Left renal pelvis (tissue), 4 donors: ENCODE measurements at regions not wholly inside any gene's neighbourhood (a gene's known extent, or its start where the extent isn't known, plus 50 kb on each side); places are given as distances from the start of the nearest gene placed in this dataset.

Experiments
- DNase-seq, 4 donors: peaks; one replicate each; pipeline ENCODE4 v3.0.0-alpha.2; 2013; ENCODE audit warnings: low read depth in 4 of 4, low spot score in 3 of 4

DNA sequence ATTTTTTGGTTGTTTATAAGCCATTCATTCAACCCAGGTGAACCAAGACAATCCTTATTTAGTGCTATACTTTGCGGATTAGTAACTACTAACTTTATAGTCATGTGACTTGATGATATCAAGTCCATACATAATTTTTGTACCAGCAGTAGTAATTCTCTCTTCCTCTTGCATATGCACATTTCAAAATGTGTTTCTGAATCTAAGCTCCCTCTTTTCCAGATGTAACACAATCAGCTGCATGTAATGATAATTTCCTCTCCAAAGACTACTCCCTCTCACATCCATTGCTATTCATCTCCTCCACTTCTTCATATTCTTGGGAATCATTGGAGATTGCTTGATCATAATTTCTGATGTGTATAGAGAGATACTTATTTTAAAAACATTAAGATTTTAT, 510.1 kb upstream of the CDH18 start:
- no peak for DNase-seq

DNA sequence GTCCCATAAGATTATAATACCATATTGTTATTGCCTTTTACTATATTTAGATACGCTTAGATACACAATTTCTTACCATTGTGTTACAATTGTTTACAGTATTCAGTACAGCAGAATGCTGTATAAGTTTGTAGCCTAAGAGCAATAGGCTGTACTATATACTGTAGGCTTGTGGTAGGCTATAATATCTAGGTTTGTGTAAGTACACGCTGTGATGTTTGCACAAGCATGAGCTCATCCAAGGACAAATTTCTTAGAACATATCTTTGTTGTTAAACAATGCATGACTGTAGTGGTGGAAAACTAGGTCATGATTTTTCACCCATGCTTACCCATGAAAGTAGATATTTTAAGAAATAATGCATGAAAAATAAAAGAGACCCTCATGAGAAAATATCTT, 509.4 kb upstream of the CDH18 start:
- no peak for DNase-seq

DNA sequence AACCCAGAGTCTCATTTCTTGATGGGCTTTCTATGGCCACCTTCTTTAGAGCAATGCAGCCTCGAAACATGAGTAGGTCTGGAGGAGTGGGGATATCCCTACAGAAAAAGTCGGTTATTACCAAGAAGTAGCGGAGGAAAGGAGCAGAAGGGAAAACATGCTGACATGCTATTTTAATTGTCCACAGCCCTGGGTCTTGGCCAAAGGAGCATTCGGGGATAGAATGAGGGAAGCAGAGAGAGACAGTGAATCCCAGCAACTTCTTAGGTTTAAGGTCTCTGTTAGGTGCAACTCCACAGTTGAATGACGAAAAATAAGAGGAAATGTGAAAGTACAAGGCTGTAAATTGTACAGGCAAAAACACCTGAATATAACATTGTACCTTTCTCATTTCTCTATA, 506.7 kb upstream of the CDH18 start:
- no peak for DNase-seq

DNA sequence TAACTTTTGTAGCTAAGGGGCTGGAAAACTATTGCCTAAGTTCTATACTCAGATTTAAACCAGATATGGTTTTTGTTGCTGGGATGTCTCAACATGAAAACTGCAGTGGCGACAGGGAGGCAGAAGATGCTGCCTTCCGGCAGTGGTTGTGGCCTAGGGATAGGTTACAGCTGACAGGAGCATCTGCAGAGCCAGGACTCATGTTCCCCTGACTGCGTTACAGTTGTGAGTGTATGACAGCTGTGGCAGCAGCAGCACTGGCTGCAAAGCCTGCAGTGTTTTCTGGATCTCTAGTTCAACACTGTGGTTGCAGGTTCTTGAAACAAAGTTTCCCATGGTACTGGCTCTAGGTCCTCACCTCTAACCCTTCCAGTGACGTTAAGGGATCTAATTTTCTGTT, 498.8 kb upstream of the CDH18 start:
- DNase-seq: no peak

DNA sequence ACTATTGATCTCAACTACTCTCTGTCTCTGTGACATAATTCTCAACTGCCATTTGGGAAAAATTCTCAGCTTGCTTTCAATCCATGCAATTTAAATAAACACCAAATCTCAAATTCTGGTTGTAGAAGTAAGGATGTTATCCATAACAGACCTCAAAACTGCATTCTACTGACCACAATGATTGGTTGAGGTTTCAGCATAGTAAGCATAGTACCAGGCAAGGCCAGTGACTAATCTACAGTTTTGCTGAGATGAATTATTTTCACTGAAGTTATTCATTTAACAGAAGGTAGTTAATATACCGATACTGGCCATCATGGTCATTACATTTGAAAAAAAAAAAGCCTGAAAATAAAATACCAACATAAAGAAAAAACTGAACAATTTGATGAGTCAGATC, 488.0 kb upstream of the CDH18 start:
- DNase-seq: no peak

DNA sequence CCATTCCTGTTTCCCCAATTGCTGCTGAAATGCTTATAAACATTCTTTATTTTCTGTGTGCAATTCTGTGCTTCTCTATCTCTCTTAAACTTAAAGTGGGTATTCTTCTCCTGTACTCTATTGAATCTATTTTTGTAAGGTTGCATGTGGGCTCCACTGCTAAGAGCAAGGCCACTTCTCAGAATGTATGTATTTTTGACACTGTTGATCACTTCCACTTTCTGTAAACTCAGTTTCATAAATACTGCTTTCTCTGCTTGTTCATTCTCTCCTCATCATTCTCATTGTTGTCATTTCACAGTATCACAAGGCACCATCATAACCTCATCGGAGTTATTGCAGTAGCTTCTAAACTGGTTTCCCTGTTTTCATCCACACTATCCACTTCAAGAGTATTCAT, 483.0 kb upstream of the CDH18 start:
- no peak for DNase-seq

DNA sequence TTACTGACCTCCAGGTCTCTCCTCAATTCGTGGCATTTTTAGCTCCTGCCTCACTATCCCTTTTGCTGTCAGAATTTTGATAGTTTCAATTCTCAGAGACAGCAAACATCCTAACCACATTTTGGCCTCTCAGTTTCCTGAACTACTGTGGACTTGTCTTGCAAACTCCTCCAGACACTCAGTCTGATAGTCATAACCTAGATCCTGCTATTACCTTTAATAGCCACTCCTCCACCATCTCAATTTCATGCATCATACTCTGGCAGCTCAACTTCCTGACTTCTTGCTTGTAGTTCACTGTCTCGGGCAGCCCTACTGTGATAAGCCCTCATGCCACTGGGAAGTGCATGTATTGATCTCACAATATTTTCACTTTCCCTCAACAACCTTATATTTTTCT, 481.8 kb upstream of the CDH18 start:
- no peak for DNase-seq

DNA sequence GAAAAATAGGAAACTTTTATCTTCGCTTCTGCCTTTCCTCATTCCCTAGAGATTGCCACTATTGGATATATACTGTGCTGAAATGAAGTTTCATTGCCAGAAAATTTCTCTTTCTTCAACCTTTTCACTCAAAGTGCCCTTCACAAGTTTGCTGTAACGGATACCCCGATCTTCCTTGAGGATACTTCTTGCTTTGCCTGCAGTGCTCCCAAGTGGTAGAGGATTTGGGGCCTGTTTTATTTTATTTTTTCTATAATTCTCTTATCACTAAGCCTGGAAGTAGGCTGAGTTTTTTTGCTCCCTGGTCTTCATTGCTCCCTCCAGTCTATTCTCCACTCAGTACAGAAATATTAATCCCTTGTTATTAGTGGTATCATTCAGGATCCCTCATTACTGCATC, 481.4 kb upstream of the CDH18 start:
- no peak for DNase-seq

DNA sequence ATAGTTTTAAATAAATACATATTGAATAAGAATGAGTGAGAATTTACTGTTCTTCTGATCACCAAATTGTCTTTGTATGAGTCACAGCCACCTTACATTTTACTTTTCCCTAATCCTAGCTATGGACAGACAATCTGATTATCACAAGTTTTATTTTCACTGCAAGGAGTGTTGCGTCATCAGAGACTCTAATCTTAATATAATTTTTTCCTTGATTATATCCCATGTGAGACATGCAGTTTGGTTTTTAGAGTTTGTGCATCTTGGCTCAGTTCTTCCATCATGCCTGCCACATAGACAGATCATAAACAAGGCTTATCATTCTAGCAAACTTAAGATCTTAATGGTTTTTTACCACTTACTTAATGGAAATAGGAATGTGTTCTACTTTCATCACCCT, 478.5 kb upstream of the CDH18 start:
- no peak for DNase-seq

DNA sequence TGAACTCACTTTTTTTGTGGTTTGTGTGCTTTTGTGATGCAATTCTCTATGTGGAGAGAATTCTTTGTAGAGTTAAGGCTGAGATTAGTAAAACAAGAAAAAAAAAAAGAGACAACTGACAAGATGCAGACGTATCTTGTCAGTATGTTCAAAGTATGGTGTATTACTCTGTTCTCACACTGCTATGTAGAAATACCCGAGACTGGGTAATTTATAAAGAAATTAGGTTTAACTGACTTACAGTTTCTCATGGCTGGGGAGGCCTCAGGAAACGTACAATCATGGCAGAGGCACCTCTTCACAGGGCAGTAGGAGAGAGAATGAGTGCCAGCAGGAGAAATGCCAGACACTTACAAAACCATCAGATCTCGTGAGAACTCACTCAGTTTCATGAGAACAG, 475.2 kb upstream of the CDH18 start:
- DNase-seq: no peak

DNA sequence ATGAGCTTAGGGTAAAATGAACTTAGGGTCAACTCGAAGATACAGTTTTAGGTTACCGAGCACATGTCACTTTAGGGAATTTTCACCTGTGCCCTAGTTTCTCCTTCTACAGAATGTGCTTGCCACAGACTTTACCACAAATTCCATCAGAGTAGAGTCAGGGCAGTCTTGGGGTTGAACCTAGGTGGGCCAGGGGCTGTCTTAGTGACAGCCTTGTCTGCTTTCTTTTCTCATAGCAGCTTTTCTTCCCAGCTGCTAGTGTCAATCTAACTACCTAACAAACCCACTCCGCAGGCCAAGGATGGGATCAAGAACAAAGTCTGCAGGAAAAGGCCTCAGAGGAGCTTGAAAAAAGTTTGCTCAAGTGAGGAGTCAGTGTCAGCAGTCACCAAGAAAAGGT, 458.1 kb upstream of the CDH18 start:
- DNase-seq: no peak

DNA sequence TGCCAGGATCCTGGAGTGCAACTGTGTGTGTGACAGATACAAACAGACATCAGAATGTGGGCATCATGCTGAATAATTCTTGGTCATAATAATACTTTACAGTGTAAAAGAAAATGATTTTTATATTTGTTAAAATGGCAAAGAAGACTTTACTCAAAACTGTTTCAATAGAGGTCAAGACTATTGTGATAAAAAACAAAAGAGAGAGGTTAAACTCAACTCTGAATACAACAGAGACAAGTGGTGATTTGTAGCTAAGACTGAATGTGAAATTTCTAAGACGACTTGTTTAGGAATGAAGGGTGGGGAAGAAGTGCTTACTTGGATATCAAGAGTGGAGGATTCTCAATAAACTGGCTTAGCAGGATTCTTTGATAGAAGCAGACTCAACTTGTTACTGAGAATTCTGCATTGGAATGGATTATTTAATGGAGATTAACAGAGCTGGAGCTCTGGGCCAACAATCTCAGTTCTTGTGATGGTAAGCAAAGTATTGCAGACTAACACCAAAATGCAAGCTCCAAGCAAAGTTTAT, 457.4 kb upstream of the CDH18 start:
- no peak for DNase-seq

DNA sequence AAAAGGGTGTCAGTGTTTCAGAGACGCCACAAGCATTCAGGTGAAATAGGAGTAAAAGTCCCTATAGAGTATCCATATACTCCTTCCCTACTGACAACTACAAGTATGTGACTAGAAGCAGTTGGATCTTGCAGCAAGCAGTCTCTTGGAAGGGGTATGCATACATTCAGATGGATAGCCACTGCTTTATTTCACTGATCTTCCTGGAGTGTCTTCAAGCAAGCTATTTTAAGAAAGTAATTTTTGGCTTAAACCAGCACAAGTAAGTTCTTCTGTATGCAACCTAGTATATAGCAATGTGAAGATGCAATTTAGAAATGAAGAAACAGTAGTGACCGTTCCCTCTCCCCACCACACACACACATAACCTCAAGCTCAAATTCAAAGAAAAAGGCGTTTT, 446.8 kb upstream of the CDH18 start:
- no peak for DNase-seq

DNA sequence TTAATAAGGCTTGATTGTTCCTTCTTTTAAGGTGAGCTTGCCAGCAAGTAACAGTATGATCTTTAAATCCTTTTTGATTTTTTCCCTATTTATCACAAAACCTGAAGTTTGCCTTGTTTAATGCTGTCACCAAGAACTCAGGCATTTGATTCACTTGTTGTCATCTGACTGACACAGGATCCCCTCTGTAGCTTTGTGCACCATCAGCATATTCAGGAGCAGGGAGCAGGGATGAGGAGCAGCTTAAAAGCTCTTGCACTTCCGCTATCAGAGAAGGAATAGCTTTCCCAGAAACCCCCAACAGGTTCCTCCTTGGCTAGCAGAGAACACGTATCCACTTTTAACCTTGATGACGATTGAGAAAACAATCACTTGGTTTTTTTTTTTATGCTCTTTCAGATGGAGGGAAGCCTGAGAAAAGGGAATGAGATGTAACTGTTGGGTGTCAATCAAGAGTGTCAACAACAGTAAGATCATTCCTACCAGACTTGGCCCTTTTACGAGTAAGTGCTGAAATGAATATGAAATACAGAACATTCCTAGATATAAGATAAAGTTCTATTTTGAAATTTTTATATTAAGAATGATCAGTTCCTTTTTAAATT, 433.1 kb upstream of the CDH18 start:
- DNase-seq: no peak
